GM23338 (cell line): ENCODE measurements at regions not wholly inside any gene's neighbourhood (a gene's known extent, or its start where the extent isn't known, plus 50 kb on each side); places are given as distances from the start of the nearest gene placed in this dataset.

Source experiments
- ATAC-seq: fragments of 200-7000 bp; cut with Tn5 transposase; 3 replicates; pipeline ENCODE4 v1.9.1; 2020
- DNase-seq: peaks from one replicate; pipeline ENCODE4 v3.0.0-alpha.2; 2015; ENCODE audit warnings: low spot score
- H2AFZ ChIP-seq: fragments of 200-600 bp; sonication (generic); 2 replicates; pipeline ENCODE4 v1.8.0; 2016; ENCODE audit warnings: antibody characterized with exemption, mild to moderate bottlenecking, moderate library complexity
- H3F3A ChIP-seq: fragments of 200-600 bp; sonication (generic); replicated peaks from 2 replicates; pipeline ENCODE4 v1.8.0; 2017; ENCODE audit warnings: antibody characterized with exemption, mixed run types, low read depth
- H3K27ac ChIP-seq: fragments of 200-600 bp; sonication (generic); 2 replicates; pipeline ENCODE4 v1.6.1; 2016; ENCODE audit warnings: low read depth
- H3K27me3 ChIP-seq: fragments of 200-600 bp; sonication (generic); 2 replicates; pipeline ENCODE4 v1.8.0; 2016; ENCODE audit warnings: mild to moderate bottlenecking, mixed run types, moderate library complexity; ENCODE audit not compliant: insufficient read depth
- H3K36me3 ChIP-seq: fragments of 200-600 bp; sonication (generic); 2 replicates; pipeline ENCODE4 v1.8.0; 2016; ENCODE audit warnings: mild to moderate bottlenecking; ENCODE audit not compliant: insufficient read depth
- H3K4me1 ChIP-seq: fragments of 200-600 bp; sonication (generic); 2 replicates; pipeline ENCODE4 v1.8.0; 2016; ENCODE audit warnings: mild to moderate bottlenecking, moderate library complexity; ENCODE audit not compliant: insufficient read depth
- H3K4me2 ChIP-seq: fragments of 200-600 bp; sonication (generic); 2 replicates; pipeline ENCODE4 v1.7.1; 2017; ENCODE audit warnings: mixed run types
- H3K4me3 ChIP-seq: fragments of 200-600 bp; sonication (generic); 2 replicates; pipeline ENCODE4 v1.6.1; 2016; ENCODE audit warnings: mixed run types
- H3K79me2 ChIP-seq: fragments of 200-600 bp; sonication (generic); replicated peaks from 2 replicates; pipeline ENCODE4 v1.8.0; 2017; ENCODE audit warnings: mild to moderate bottlenecking; ENCODE audit not compliant: insufficient read depth
- H3K9me2 ChIP-seq: fragments of 200-600 bp; sonication (generic); 2 replicates; pipeline ENCODE4 v1.8.0; 2017; ENCODE audit not compliant: insufficient read depth
- H4K20me1 ChIP-seq: fragments of 200-600 bp; sonication (generic); replicated peaks from 2 replicates; pipeline ENCODE4 v1.8.0; 2017; ENCODE audit warnings: mild to moderate bottlenecking; ENCODE audit not compliant: insufficient read depth
- H3K27ac Mint-ChIP-seq: 2 replicates; pipeline ENCODE4 v1.8.0; 2020; ENCODE audit warnings: inconsistent platforms, mild to moderate bottlenecking, moderate library complexity, mixed read lengths
- H3K27me3 Mint-ChIP-seq: 3 replicates; pipeline ENCODE4 v1.8.0; 2022; ENCODE audit warnings: low read depth, mild to moderate bottlenecking, moderate library complexity, mixed read lengths, inconsistent platforms; ENCODE audit not compliant: insufficient read depth, poor library complexity
- H3K36me3 Mint-ChIP-seq: 3 replicates; pipeline ENCODE4 v1.8.0; 2021; ENCODE audit warnings: low read depth, mild to moderate bottlenecking, inconsistent platforms, moderate library complexity, mixed read lengths
- H3K4me1 Mint-ChIP-seq: 3 replicates; pipeline ENCODE4 v1.8.0; 2020; ENCODE audit warnings: mild to moderate bottlenecking, inconsistent platforms, mixed read lengths
- H3K4me3 Mint-ChIP-seq: 3 replicates; pipeline ENCODE4 v1.8.0; 2021; ENCODE audit warnings: moderate library complexity, mild to moderate bottlenecking, inconsistent platforms, mixed read lengths
- H3K9me3 Mint-ChIP-seq: 3 replicates; pipeline ENCODE4 v1.8.0; 2020; ENCODE audit warnings: moderate library complexity, mild to moderate bottlenecking, inconsistent platforms, mixed read lengths
- ETS1 ChIP-seq: IDR thresholded peaks from 2 replicates; pipeline ENCODE4 v1.6.1; 2016; ENCODE audit warnings: antibody characterized with exemption
- EZH2 ChIP-seq: fragments of 200-600 bp; sonication (generic); IDR thresholded peaks from one replicate; pipeline ENCODE4 v1.8.0; 2017; ENCODE audit warnings: antibody characterized with exemption, mild to moderate bottlenecking, low read depth; ENCODE audit not compliant: unreplicated experiment
- STAT1 ChIP-seq: IDR thresholded peaks from one replicate; pipeline ENCODE4 v1.6.1; 2016; ENCODE audit warnings: antibody characterized with exemption; ENCODE audit not compliant: unreplicated experiment
- ZNF114 ChIP-seq: fragments of 250-450 bp; sonication (Bioruptor Pico); IDR thresholded peaks from 2 replicates; pipeline ENCODE4 v1.5.0; 2020; ENCODE audit warnings: mild to moderate bottlenecking, moderate library complexity
- ZNF331 ChIP-seq: fragments of 250-450 bp; sonication (Bioruptor Pico); IDR thresholded peaks from 2 replicates; pipeline ENCODE4 v1.5.0; 2020; ENCODE audit warnings: low read depth, mild to moderate bottlenecking, moderate library complexity

- no peak for TF ChIP-seq ETS1
- no peaks in the 10 kb centered on the region; the same call in 1 of the 2 replicates for H3K9me2 ChIP-seq
- no peak overlapping the region for H3K4me2 ChIP-seq
- Mint-ChIP-seq H3K27ac (no peak overlapping the region), H3K27me3 (no peaks in the 10 kb centered on the region), H3K4me3 (no peak overlapping the region), H3K4me1 (peaks cover 2% of the 10 kb centered on the region; the same call in 1 of the 3 replicates), H3K9me3 (no peaks in the 10 kb centered on the region), H3K36me3 (no peaks in the 10 kb centered on the region)
- ATAC-seq (no peak), DNase-seq (no peak)
- H4K20me1 ChIP-seq = no peaks in the 10 kb centered on the region
- H2AFZ ChIP-seq = no peak overlapping the region
- no peaks in the 10 kb centered on the region for H3K4me1 ChIP-seq
- H3K27me3 ChIP-seq = no peaks in the 10 kb centered on the region
- no peak overlapping the region for H3K4me3 ChIP-seq
- no peaks in the 10 kb centered on the region for H3F3A ChIP-seq
- no peaks in the 10 kb centered on the region for H3K79me2 ChIP-seq
- no peak overlapping the region for H3K27ac ChIP-seq
- H3K36me3 ChIP-seq = no peaks in the 10 kb centered on the region
Measured at GRCh38 chr10:132483394-132483793, 54.2 kb upstream of the INPP5A start.

GRCh38 chr10:132484922-132485321 lies 52.7 kb upstream of the INPP5A start:
- H3K79me2 ChIP-seq = no peaks in the 10 kb centered on the region
- H3K27me3 ChIP-seq = no peaks in the 10 kb centered on the region
- Mint-ChIP-seq H3K4me1 (peaks cover 2% of the 10 kb centered on the region; the same call in 2 of the 3 replicates), H3K4me3 (no peak overlapping the region), H3K27ac (no peak overlapping the region), H3K36me3 (no peaks in the 10 kb centered on the region; the same call in 2 of the 3 replicates), H3K9me3 (peaks cover 2% of the 10 kb centered on the region; the same call in 2 of the 3 replicates), H3K27me3 (peaks cover 2% of the 10 kb centered on the region)
- no peaks in the 10 kb centered on the region; the same call in 1 of the 2 replicates for H3K9me2 ChIP-seq
- ATAC-seq (no peak), DNase-seq (no peak)
- H3K36me3 ChIP-seq = no peaks in the 10 kb centered on the region
- no peak overlapping the region for H3K4me2 ChIP-seq
- no peak overlapping the region for H3K27ac ChIP-seq
- TF ChIP-seq EZH2 (no peak), STAT1 (no peak)
- no peak overlapping the region for H2AFZ ChIP-seq
- no peaks in the 10 kb centered on the region for H3K4me1 ChIP-seq
- no peaks in the 10 kb centered on the region for H4K20me1 ChIP-seq
- H3F3A ChIP-seq = no peaks in the 10 kb centered on the region
- H3K4me3 ChIP-seq = no peak overlapping the region

GRCh38 chr10:132485391-132485790 lies 52.2 kb upstream of the INPP5A start:
- Histone ChIP-seq H3K4me3 (no peak overlapping the region), H3K4me2 (no peak overlapping the region), H3K36me3 (no peaks in the 10 kb centered on the region), H3F3A (no peaks in the 10 kb centered on the region), H3K27ac (no peak overlapping the region), H2AFZ (no peak overlapping the region), H3K9me2 (no peaks in the 10 kb centered on the region; the same call in 1 of the 2 replicates), H3K4me1 (no peaks in the 10 kb centered on the region), H4K20me1 (no peaks in the 10 kb centered on the region), H3K79me2 (no peaks in the 10 kb centered on the region), H3K27me3 (no peaks in the 10 kb centered on the region)
- Mint-ChIP-seq H3K27me3 (peaks cover 2% of the 10 kb centered on the region), H3K27ac (no peak overlapping the region), H3K4me1 (peaks cover 2% of the 10 kb centered on the region; the same call in 2 of the 3 replicates), H3K9me3 (peaks cover 6% of the 10 kb centered on the region), H3K4me3 (no peak overlapping the region), H3K36me3 (no peaks in the 10 kb centered on the region; the same call in 2 of the 3 replicates)
- DNase-seq (no peak), ATAC-seq (no peak)
- TF ChIP-seq ZNF331 (CRISPR knock-in tag) = no peak
- no peak for TF ChIP-seq ZNF114 (CRISPR knock-in tag)
- TF ChIP-seq STAT1 = no peak
